OCI-LY1 (cell line): ENCODE measurements at regions not wholly inside any gene's neighbourhood (a gene's known extent, or its start where the extent isn't known, plus 50 kb on each side); places are given as distances from the start of the nearest gene placed in this dataset.

Source experiments
- CTCF ChIP-seq: fragments of 200-600 bp; sonication (generic), shearing (Covaris generic); IDR thresholded peaks from 2 replicates; pipeline ENCODE4 v1.5.1; 2017; ENCODE audit warnings: mild to moderate bottlenecking, antibody characterized with exemption, low read length, moderate library complexity, mixed read lengths
- EZH2 ChIP-seq: fragments of 200-600 bp; sonication (generic), shearing (Covaris generic); IDR thresholded peaks from 2 replicates; pipeline ENCODE4 v1.8.0; 2017; ENCODE audit warnings: borderline replicate concordance, mixed run types, mild to moderate bottlenecking, antibody characterized with exemption, low read length, moderate library complexity, mixed read lengths

- TF ChIP-seq CTCF (no peak), EZH2 (no peak)
Observed at GRCh38 chr22:47445212-47445611, 682.8 kb downstream of the TBC1D22A start.
